ENCODE measurements at regions not wholly inside any gene's neighbourhood (a gene's known extent, or its start where the extent isn't known, plus 50 kb on each side); places are given as distances from the start of the nearest gene placed in this dataset.
"Not testable (repeated sequence)": the region's sequence is repeated elsewhere in the genome, so short reads cannot be mapped to it uniquely, and the experiment has no call there.

- Histone ChIP-seq H3K9ac (ENCODE audit: low read depth, low read length) (no peak overlapping the region), H3K4me1 (ENCODE audit: insufficient read depth, low read length) (no peaks in the 10 kb centered on the region)
Observed at GRCh38 chr1:58201492-58202106, 344.9 kb downstream of the OMA1 start.

GRCh38 chr1:58200437-58200836 lies 346.1 kb downstream of the OMA1 start:
- no peak overlapping the region for H3K9ac ChIP-seq (ENCODE audit: low read depth, low read length)
- no peaks in the 10 kb centered on the region for H3K36me3 ChIP-seq (ENCODE audit: insufficient read depth, low read length)
- H3K9me3 ChIP-seq (ENCODE audit: control insufficient read depth, insufficient read depth, low read length) = no peaks in the 10 kb centered on the region
- no peaks in the 10 kb centered on the region for H3K4me1 ChIP-seq (ENCODE audit: insufficient read depth, low read length)

More at GRCh38 chr1:58201492-58202106, 344.9 kb downstream of the OMA1 start:
- no peaks in the 10 kb centered on the region for H3K36me3 ChIP-seq (ENCODE audit: insufficient read depth, low read length)
- no peaks in the 10 kb centered on the region for H3K9me3 ChIP-seq (ENCODE audit: control insufficient read depth, insufficient read depth, low read length)

- Histone ChIP-seq H3K4me1 (ENCODE audit: insufficient read depth, low read length) (no peaks in the 10 kb centered on the region), H3K9me3 (ENCODE audit: control insufficient read depth, insufficient read depth, low read length) (no peaks in the 10 kb centered on the region), H3K9ac (ENCODE audit: low read depth, low read length) (no peak overlapping the region), H3K36me3 (ENCODE audit: insufficient read depth, low read length) (no peaks in the 10 kb centered on the region)
Observed at GRCh38 chr1:58197811-58198210, 348.7 kb downstream of the OMA1 start.

GRCh38 chr1:58190267-58190988 lies 356.1 kb downstream of the OMA1 start:
- H3K4me1 ChIP-seq (ENCODE audit: insufficient read depth, low read length) = no peaks in the 10 kb centered on the region
- no peak overlapping the region for H3K9ac ChIP-seq (ENCODE audit: low read depth, low read length)
- no peaks in the 10 kb centered on the region for H3K36me3 ChIP-seq (ENCODE audit: insufficient read depth, low read length)
- H3K9me3 ChIP-seq (ENCODE audit: control insufficient read depth, insufficient read depth, low read length) = no peaks in the 10 kb centered on the region

GRCh38 chr1:58189453-58189852 lies 357.1 kb downstream of the OMA1 start:
- Histone ChIP-seq H3K9ac (ENCODE audit: low read depth, low read length) (no peak overlapping the region), H3K4me1 (ENCODE audit: insufficient read depth, low read length) (no peaks in the 10 kb centered on the region), H3K9me3 (ENCODE audit: control insufficient read depth, insufficient read depth, low read length) (no peaks in the 10 kb centered on the region), H3K36me3 (ENCODE audit: insufficient read depth, low read length) (no peaks in the 10 kb centered on the region)

GRCh38 chr1:58183286-58183685 lies 363.2 kb downstream of the OMA1 start:
- Histone ChIP-seq H3K4me1 (ENCODE audit: insufficient read depth, low read length) (no peaks in the 10 kb centered on the region), H3K36me3 (ENCODE audit: insufficient read depth, low read length) (no peaks in the 10 kb centered on the region), H3K9me3 (ENCODE audit: control insufficient read depth, insufficient read depth, low read length) (no peaks in the 10 kb centered on the region), H3K9ac (ENCODE audit: low read depth, low read length) (no peak overlapping the region)

GRCh38 chr1:58180537-58180936 lies 366.0 kb downstream of the OMA1 start:
- Histone ChIP-seq H3K4me1 (ENCODE audit: insufficient read depth, low read length) (no peaks in the 10 kb centered on the region), H3K9ac (ENCODE audit: low read depth, low read length) (no peak overlapping the region), H3K36me3 (ENCODE audit: insufficient read depth, low read length) (no peaks in the 10 kb centered on the region), H3K9me3 (ENCODE audit: control insufficient read depth, insufficient read depth, low read length) (no peaks in the 10 kb centered on the region)

- peaks cover 12% of the 10 kb centered on the region; the same call in 1 of the 2 replicates for H3K4me1 ChIP-seq (ENCODE audit: insufficient read depth, low read length)
- not testable (repeated sequence) for H3K9ac ChIP-seq (ENCODE audit: low read depth, low read length); H3K36me3 ChIP-seq (ENCODE audit: insufficient read depth, low read length); H3K9me3 ChIP-seq (ENCODE audit: control insufficient read depth, insufficient read depth, low read length)
Observed at GRCh38 chr1:58169160-58169559, 377.4 kb downstream of the OMA1 start.

- H3K9me3 ChIP-seq (ENCODE audit: control insufficient read depth, insufficient read depth, low read length); H3K36me3 ChIP-seq (ENCODE audit: insufficient read depth, low read length); H3K9ac ChIP-seq (ENCODE audit: low read depth, low read length): not testable (repeated sequence)
- H3K4me1 ChIP-seq (ENCODE audit: insufficient read depth, low read length) = peaks cover 15% of the 10 kb centered on the region; the same call in 1 of the 2 replicates
Observed at GRCh38 chr1:58167131-58167530, 379.4 kb downstream of the OMA1 start.

- H3K4me1 ChIP-seq (ENCODE audit: insufficient read depth, low read length) = peaks cover 15% of the 10 kb centered on the region; the same call in 1 of the 2 replicates
- H3K9me3 ChIP-seq (ENCODE audit: control insufficient read depth, insufficient read depth, low read length) = no peaks in the 10 kb centered on the region
- no peak overlapping the region for H3K9ac ChIP-seq (ENCODE audit: low read depth, low read length)
- no peaks in the 10 kb centered on the region for H3K36me3 ChIP-seq (ENCODE audit: insufficient read depth, low read length)
Observed at GRCh38 chr1:58166417-58166816, 380.1 kb downstream of the OMA1 start.

GRCh38 chr1:58165073-58165472 lies 381.5 kb downstream of the OMA1 start:
- H3K9ac ChIP-seq (ENCODE audit: low read depth, low read length) = no peak overlapping the region
- no peaks in the 10 kb centered on the region for H3K9me3 ChIP-seq (ENCODE audit: control insufficient read depth, insufficient read depth, low read length)
- peaks cover 22% of the 10 kb centered on the region; the same call in 1 of the 2 replicates for H3K4me1 ChIP-seq (ENCODE audit: insufficient read depth, low read length)

GRCh38 chr1:58162952-58163550 lies 383.5 kb downstream of the OMA1 start:
- H3K4me1 ChIP-seq (ENCODE audit: insufficient read depth, low read length) = peaks cover 15% of the 10 kb centered on the region; the same call in 1 of the 2 replicates
- no peaks in the 10 kb centered on the region for H3K36me3 ChIP-seq (ENCODE audit: insufficient read depth, low read length)
- no peak overlapping the region for H3K9ac ChIP-seq (ENCODE audit: low read depth, low read length)
- H3K9me3 ChIP-seq (ENCODE audit: control insufficient read depth, insufficient read depth, low read length) = no peaks in the 10 kb centered on the region

More at GRCh38 chr1:58165073-58165472, 381.5 kb downstream of the OMA1 start:
- no peaks in the 10 kb centered on the region for H3K36me3 ChIP-seq (ENCODE audit: insufficient read depth, low read length)

GRCh38 chr1:58159434-58159830 lies 387.1 kb downstream of the OMA1 start:
- Histone ChIP-seq H3K9me3 (ENCODE audit: control insufficient read depth, insufficient read depth, low read length) (no peaks in the 10 kb centered on the region), H3K36me3 (ENCODE audit: insufficient read depth, low read length) (no peaks in the 10 kb centered on the region), H3K4me1 (ENCODE audit: insufficient read depth, low read length) (peaks cover 31% of the 10 kb centered on the region; the same call in 1 of the 2 replicates), H3K9ac (ENCODE audit: low read depth, low read length) (no peak overlapping the region)

GRCh38 chr1:58158506-58159433 lies 387.8 kb downstream of the OMA1 start:
- no peaks in the 10 kb centered on the region for H3K36me3 ChIP-seq (ENCODE audit: insufficient read depth, low read length)
- H3K9me3 ChIP-seq (ENCODE audit: control insufficient read depth, insufficient read depth, low read length) = no peaks in the 10 kb centered on the region
- H3K4me1 ChIP-seq (ENCODE audit: insufficient read depth, low read length) = peaks cover 31% of the 10 kb centered on the region; the same call in 1 of the 2 replicates
- no peak overlapping the region for H3K9ac ChIP-seq (ENCODE audit: low read depth, low read length)

Data from ES-I3 (cell line).